NT2/D1 (cell line): ENCODE measurements at regions not wholly inside any gene's neighbourhood (a gene's known extent, or its start where the extent isn't known, plus 50 kb on each side); places are given as distances from the start of the nearest gene placed in this dataset.
"Not testable (repeated sequence)": the region's sequence is repeated elsewhere in the genome, so short reads cannot be mapped to it uniquely, and the experiment has no call there.

Experiments used
- DNase-seq: peaks from one replicate; pipeline ENCODE4 v3.0.0-alpha.2; 2011; ENCODE audit warnings: low read depth, low spot score
- H3K27me3 ChIP-seq: 2 replicates; pipeline ENCODE4 v1.6.0; 2011; ENCODE audit warnings: mild to moderate bottlenecking; ENCODE audit not compliant: insufficient read length, insufficient read depth
- H3K36me3 ChIP-seq: 2 replicates; pipeline ENCODE4 v1.6.1; 2011; ENCODE audit warnings: mild to moderate bottlenecking, low read length, mixed read lengths; ENCODE audit not compliant: insufficient read depth, insufficient read length
- H3K4me1 ChIP-seq: 2 replicates; pipeline ENCODE4 v1.5.1; 2011; ENCODE audit not compliant: insufficient read depth, insufficient read length
- H3K4me3 ChIP-seq: 2 replicates; pipeline ENCODE4 v1.5.1; 2011; ENCODE audit warnings: low read depth; ENCODE audit not compliant: insufficient read length
- H3K9ac ChIP-seq: 2 replicates; pipeline ENCODE4 v1.6.0; 2011; ENCODE audit warnings: low read depth; ENCODE audit not compliant: insufficient read length
- H3K9me3 ChIP-seq: 2 replicates; pipeline ENCODE4 v1.5.1; 2011; ENCODE audit warnings: mild to moderate bottlenecking, low read length; ENCODE audit not compliant: insufficient read depth
- SUZ12 ChIP-seq: IDR thresholded peaks from 2 replicates; pipeline ENCODE4 v1.6.1; 2011; ENCODE audit not compliant: insufficient read length, insufficient read depth; ENCODE audit errors: extremely low read depth
- YY1 ChIP-seq: IDR thresholded peaks from 2 replicates; pipeline ENCODE4 v1.6.1; 2011; ENCODE audit not compliant: insufficient read length, insufficient read depth
- ZNF274 ChIP-seq: IDR thresholded peaks from 2 replicates; pipeline ENCODE4 v1.6.1; 2011; ENCODE audit warnings: mild to moderate bottlenecking, low read depth, low read length

DNA sequence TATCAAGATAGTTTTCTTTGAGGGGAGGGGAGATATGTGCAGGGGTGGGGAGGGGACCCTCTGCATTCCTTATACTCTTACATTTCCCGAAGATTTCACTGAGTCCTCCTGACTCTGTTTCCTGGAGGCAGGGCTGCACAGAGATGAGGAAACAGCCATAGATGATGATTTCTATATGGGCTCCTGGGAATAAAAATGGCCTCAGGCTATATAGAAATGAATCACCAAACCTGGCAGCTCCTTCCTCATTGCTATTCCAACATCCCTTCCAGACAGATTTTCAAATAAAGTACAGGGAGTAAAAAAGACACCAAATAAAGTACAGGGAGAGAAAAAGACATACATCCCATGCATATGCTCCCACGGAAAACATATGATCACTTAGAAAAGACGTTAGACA is 474.8 kb upstream of the RAB6C start:
- Histone ChIP-seq H3K9me3 (no peaks in the 10 kb centered on the region), H3K9ac (no peak overlapping the region), H3K4me1 (no peaks in the 10 kb centered on the region), H3K36me3 (no peaks in the 10 kb centered on the region), H3K4me3 (no peak overlapping the region), H3K27me3 (no peaks in the 10 kb centered on the region)
- no peak for TF ChIP-seq ZNF274
- TF ChIP-seq YY1: no peak
- no peak for TF ChIP-seq SUZ12
- DNase-seq: no peak

DNA sequence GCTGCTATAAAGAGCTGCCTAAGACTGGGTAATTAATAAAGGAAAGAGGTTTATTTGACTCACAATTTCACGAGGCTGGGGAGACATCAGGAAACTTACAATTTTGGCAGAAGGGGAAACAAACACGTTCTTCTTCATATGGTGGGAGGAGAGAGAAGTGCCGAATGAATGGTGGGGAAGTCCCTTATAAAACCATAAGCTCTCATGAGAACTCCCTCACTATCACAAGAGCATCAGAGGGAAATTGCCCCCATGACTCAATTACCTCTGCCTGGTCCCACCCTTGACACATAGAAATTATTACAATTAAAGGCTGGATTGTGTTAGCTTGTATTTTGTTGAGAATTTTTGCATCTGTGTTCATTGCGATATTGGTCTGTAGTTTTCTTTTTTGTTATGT is 460.5 kb upstream of the RAB6C start:
- Histone ChIP-seq H3K4me3 (no peak overlapping the region), H3K4me1 (no peaks in the 10 kb centered on the region), H3K27me3 (no peaks in the 10 kb centered on the region), H3K9me3 (peaks cover 18% of the 10 kb centered on the region), H3K9ac (no peak overlapping the region), H3K36me3 (no peaks in the 10 kb centered on the region)
- TF ChIP-seq SUZ12 (no peak), YY1 (no peak), ZNF274 (no peak)
- no peak for DNase-seq

DNA sequence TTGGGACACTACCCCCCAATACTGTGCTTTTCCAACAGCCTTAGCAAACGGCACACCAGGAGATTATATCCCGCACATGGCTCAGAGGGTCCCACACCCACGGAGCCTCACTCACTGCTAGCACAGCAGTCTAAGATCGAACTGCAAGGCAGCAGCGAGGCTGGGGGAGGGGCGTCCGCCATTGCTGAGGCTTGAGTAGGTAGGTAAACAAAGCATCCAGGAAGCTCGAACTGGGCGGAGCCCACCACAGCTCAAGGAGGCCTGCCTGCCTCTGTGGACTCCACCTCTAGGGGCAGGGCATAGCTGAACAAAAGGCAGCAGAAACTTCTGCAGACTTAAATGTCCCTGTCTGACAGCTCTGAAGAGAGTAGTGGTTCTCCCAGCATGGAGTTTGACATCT is 447.3 kb upstream of the RAB6C start:
- H3K9ac ChIP-seq, H3K4me1 ChIP-seq, H3K27me3 ChIP-seq, H3K36me3 ChIP-seq, DNase-seq, H3K4me3 ChIP-seq: not testable (repeated sequence)
- H3K9me3 ChIP-seq: peaks cover 25% of the 10 kb centered on the region

DNA sequence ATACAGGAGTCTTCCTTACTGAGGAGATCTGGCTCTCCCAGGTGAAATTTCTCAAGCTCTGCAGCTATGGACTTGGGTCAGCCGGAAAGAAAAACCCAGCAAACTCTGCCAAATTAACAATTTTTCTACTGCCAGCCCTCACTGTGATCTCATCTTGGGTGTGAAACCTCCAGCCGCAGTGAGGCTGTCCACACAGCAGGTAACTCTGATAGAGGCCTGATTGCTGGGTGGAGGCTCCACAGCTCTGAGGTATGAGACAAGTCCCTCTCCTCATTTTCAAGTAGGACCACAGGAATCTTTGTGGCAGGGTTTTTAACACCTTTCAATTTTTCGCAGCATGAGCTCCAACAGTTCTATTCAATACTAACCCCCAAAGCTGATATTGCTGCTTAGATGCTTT is 430.6 kb upstream of the RAB6C start:
- no peaks in the 10 kb centered on the region; the same call in 1 of the 2 replicates for H3K9me3 ChIP-seq
- H3K9ac ChIP-seq: no peak overlapping the region
- no peak overlapping the region for H3K4me3 ChIP-seq
- TF ChIP-seq ZNF274 (no peak), YY1 (no peak)
- DNase-seq: no peak
- H3K27me3 ChIP-seq: no peaks in the 10 kb centered on the region
- H3K36me3 ChIP-seq: no peaks in the 10 kb centered on the region
- H3K4me1 ChIP-seq: no peaks in the 10 kb centered on the region

DNA sequence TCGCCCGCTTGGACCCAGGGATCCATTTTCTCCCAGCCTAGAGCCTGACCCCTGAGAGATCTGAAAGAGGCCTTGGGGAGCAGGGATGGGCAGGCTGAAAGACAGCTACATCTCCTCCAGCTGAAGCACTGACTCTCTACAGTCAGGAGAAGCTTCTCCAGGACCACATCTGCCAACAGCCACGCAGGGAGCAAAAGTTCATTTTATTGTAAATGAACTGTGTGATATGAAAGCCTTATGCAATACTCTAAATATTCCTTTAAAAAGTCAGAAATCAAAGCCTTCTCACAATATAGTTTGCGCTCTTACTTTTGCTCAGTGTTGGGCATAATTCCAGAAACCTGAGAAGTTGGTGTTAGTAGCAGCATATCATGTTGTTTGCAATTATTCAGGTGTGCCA is 428.9 kb upstream of the RAB6C start:
- no peak overlapping the region for H3K9ac ChIP-seq
- no peaks in the 10 kb centered on the region for H3K36me3 ChIP-seq
- H3K4me1 ChIP-seq: no peaks in the 10 kb centered on the region
- H3K27me3 ChIP-seq: no peaks in the 10 kb centered on the region
- H3K4me3 ChIP-seq: no peak overlapping the region
- no peaks in the 10 kb centered on the region; the same call in 1 of the 2 replicates for H3K9me3 ChIP-seq
- TF ChIP-seq YY1: no peak
- TF ChIP-seq SUZ12: no peak
- no peak for TF ChIP-seq ZNF274
- no peak for DNase-seq

DNA sequence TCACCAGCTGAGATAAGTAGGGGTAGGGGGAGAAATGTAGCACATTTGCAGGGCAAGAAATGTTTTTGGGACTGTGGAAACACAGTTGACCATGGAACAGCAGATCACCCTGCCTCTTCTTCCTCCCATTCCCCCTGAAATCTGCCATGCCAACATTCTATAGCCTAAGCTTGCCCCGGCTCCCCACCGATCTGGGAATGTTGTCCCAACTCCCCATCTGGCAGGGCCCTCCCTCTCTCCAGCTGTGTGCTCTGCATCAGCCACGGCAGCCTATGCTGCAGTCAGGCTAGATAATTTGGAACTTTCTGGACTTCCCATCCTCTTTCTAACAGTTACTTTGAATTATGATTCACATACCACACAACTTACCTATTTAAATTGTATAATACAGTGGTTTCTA is 425.1 kb upstream of the RAB6C start:
- TF ChIP-seq YY1 (no peak), SUZ12 (no peak), ZNF274 (no peak)
- Histone ChIP-seq H3K4me1 (no peaks in the 10 kb centered on the region), H3K9ac (no peak overlapping the region), H3K27me3 (no peaks in the 10 kb centered on the region), H3K36me3 (no peaks in the 10 kb centered on the region), H3K4me3 (no peak overlapping the region), H3K9me3 (no peaks in the 10 kb centered on the region)
- DNase-seq: no peak

DNA sequence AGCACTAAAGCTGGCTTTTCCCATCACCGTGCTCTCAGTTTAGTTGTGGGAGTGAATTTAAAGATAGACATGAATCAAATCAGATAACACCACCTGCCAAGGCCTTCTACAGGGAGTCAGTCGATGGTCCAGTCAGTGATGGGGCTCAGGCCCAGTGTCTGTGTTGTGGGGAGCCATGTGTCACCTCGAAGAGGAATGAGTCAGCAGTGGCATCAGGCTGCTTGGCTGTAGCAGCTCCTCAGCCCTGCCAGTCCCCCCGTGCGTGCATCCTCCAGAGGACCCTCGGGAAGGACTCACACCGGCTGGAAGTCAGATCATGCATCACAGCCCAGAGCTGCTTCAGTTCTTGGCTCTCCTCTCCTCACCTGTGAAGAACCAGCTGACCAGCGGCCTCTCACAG is 420.4 kb upstream of the RAB6C start:
- no peaks in the 10 kb centered on the region for H3K36me3 ChIP-seq
- TF ChIP-seq ZNF274 (no peak), SUZ12 (no peak), YY1 (no peak)
- no peak overlapping the region for H3K4me3 ChIP-seq
- no peaks in the 10 kb centered on the region for H3K27me3 ChIP-seq
- no peaks in the 10 kb centered on the region for H3K9me3 ChIP-seq
- H3K4me1 ChIP-seq: no peaks in the 10 kb centered on the region
- no peak overlapping the region for H3K9ac ChIP-seq
- no peak for DNase-seq

DNA sequence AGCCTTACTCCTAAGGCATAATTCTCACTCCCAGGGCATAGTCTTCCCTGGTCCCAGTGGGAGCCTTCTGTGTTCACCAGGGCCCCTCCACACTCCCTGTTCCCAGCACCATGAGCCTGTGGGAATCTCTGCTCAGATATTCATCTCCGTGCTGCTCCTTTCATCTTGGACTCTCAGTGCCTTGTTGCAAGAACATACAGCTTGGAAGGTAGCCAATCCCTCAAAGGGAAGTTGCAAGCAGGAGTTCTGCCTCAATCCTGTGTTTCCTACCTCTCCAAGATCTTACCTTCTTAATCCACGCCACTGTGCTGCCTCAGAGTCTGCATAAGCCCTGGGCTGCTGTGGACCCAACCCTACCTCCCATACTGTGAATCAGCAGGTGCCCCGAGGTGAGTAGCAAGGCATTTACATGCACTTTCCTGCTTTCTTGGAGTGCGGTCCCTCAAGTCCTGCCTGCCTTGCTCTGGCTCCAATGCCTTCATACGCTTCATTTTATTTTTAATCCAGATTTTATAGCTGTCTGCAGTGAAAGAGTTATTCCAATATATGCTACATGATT is 413.8 kb upstream of the RAB6C start:
- no peak for TF ChIP-seq YY1
- no peak for TF ChIP-seq SUZ12
- TF ChIP-seq ZNF274: no peak
- no peaks in the 10 kb centered on the region for H3K36me3 ChIP-seq
- DNase-seq: no peak

DNA sequence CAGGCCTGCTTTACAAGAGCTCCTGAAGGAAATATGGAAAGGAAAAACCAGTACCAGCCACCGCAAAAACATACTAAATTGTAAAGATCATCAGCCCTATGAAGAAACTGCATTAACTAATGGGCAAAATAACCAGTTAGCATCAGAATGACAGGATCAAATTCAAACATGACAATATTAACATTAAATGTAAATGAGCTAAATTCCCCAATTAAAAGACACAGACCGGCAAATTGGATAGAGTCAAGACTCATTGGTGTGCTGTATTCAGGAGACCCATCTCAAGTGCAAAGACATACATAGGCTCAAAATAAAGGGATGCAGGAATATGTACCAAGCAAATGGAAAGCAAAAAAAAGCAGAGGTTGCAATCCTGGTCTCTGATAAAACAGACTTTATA is 408.7 kb upstream of the RAB6C start:
- not testable (repeated sequence) for H3K4me1 ChIP-seq, H3K27me3 ChIP-seq, DNase-seq, H3K9ac ChIP-seq, H3K4me3 ChIP-seq, H3K36me3 ChIP-seq
- H3K9me3 ChIP-seq: peaks cover 15% of the 10 kb centered on the region; the same call in 1 of the 2 replicates

More for the DNA sequence above, 413.8 kb upstream of the RAB6C start:
- H3K9ac ChIP-seq: no peak overlapping the region
- no peaks in the 10 kb centered on the region for H3K4me1 ChIP-seq
- no peak overlapping the region for H3K4me3 ChIP-seq
- no peaks in the 10 kb centered on the region for H3K27me3 ChIP-seq
- peaks cover 15% of the 10 kb centered on the region; the same call in 1 of the 2 replicates for H3K9me3 ChIP-seq
